GM12872 (cell line): ENCODE measurements at regions not wholly inside any gene's neighbourhood (a gene's known extent, or its start where the extent isn't known, plus 50 kb on each side); places are given as distances from the start of the nearest gene placed in this dataset.

Source experiments
- TF ChIP-seq, protein P1 (sequence below): IDR thresholded peaks from 3 replicates; pipeline ENCODE4 v1.5.1; 2011; ENCODE audit warnings: low read depth, mild to moderate bottlenecking, low read length, moderate library complexity; ENCODE audit not compliant: insufficient read depth

DNA sequence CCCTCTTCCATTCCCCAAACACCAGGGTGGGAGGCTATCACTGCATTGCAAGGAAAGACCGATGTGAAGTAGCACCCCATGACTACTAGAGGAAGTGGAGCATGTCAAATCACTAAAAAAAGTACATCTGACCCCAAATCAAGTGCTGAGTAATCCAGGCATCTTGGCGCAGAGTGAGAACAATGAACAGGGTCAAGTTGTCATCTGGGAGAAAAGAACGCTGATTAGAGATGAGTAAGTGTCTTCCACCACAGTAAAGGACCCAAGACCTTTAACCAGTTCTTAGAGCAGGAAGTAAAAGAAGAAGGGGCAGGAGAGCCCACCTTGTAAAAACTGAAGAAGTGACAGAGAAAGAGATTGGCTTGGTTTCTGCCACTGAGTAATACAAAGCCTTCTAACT, 75.0 kb upstream of the RAD23B start:
- TF ChIP-seq, protein P1, sequence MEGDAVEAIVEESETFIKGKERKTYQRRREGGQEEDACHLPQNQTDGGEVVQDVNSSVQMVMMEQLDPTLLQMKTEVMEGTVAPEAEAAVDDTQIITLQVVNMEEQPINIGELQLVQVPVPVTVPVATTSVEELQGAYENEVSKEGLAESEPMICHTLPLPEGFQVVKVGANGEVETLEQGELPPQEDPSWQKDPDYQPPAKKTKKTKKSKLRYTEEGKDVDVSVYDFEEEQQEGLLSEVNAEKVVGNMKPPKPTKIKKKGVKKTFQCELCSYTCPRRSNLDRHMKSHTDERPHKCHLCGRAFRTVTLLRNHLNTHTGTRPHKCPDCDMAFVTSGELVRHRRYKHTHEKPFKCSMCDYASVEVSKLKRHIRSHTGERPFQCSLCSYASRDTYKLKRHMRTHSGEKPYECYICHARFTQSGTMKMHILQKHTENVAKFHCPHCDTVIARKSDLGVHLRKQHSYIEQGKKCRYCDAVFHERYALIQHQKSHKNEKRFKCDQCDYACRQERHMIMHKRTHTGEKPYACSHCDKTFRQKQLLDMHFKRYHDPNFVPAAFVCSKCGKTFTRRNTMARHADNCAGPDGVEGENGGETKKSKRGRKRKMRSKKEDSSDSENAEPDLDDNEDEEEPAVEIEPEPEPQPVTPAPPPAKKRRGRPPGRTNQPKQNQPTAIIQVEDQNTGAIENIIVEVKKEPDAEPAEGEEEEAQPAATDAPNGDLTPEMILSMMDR = no peak

DNA sequence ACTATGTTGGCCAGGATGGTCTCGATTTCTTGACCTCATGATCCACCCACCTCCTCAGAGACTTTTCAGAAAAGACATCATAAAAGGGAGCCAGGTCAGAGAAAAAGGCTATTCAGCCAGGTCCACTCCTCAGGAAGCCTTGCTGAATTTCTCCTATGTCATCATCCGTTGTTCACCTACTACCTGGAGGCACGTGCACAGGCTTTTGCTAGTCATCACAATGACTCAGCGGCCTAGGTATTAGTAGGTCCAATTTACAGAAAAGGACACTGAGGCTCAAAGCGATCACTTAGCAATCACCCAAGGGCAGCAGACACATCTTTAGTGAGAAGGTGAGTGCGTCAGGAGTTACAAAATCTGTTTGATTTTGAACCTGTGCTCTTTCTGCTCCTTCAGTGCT, 72.3 kb upstream of the RAD23B start:
- TF ChIP-seq, protein P1 = no peak

DNA sequence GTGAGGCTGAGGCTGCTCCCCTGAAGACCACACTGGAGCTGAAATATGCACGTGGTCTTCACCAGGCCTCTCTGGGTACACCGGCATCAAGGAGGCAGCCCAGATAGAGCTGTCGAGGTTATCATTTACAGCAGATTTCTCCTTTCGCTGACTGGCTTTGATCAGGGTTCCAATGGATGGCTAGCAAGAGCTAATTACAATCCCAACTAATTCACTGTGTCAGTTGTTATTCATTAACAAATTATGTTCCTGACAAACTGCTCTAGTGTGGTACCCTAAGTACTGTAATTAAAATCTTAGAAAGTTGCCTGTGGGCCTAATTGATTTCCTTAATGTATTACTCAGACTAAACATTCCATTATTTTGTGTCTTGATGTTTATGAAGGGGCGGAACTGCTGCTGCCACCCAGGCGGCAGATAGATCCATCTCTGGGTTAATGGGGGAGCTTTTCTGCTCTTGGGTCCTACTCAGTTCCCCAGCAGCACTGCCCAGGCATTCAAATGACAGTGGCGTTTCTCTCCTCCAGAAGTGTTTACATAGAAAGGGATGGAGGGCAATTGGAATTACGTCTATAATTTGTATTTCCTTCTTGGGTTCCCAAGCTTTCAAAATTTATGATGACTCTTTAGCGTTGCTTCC, 71.7 kb upstream of the RAD23B start:
- TF ChIP-seq, protein P1 = no peak

DNA sequence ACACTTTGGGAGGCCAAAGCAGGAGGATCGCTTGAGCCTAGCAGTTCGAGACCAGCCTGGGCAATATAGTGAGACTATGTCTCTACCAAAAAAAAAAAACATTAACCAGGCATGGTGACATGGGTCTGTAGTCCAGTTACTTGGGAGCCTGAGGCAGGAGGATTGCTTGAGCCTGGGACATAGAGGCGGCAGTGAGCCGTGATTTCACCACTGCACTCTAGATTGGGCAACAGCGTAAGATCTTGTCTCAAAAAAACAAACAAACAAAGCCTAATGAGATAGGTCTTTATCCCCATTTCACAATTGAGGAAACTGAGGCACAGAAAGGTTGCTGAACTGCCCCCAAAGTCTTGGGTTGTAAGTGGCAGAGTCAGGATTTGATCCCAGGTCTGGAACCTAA, 70.5 kb upstream of the RAD23B start:
- TF ChIP-seq, protein P1 = no peak

DNA sequence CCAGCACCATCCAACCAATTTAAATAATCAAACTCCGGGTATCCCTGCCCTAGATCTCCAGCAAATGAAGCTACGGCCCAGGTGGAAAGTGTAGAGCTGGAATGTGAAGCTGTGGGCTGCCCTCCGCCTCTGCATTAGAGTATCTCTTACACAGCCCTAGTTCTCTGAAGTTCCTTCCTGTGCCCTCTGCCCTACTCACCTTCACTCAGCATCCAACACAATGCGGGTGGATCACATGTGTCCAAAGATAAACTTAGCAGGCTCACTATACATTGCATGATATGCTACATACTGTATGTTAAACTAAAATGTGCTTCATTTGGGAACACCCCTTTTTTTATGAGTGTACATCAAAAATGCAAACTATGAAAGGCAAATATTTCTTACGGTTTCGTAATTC, 70.0 kb upstream of the RAD23B start:
- TF ChIP-seq, protein P1 = no peak

DNA sequence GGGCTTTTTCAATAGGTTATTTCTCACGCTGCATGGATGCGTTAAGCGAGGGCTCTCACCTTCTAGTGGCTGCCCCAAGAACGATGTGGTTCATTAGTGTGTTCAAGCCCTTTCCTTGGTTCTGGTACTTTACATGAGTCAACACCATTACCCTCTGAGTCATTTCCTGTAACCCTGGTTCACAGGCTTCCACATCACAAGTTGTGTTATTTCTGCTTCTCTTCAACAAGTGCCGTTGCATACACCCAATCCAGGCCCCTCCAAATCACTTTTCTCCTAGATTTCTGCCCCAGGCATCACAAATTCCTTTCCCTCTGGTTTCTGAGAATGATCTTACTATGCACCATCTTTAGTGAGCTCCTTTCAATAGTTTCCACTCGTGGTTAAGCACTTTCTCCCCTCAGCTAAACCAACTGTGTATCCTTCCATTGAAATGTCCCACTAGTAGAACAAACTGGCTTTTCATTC, 69.5 kb upstream of the RAD23B start:
- TF ChIP-seq, protein P1 = no peak

DNA sequence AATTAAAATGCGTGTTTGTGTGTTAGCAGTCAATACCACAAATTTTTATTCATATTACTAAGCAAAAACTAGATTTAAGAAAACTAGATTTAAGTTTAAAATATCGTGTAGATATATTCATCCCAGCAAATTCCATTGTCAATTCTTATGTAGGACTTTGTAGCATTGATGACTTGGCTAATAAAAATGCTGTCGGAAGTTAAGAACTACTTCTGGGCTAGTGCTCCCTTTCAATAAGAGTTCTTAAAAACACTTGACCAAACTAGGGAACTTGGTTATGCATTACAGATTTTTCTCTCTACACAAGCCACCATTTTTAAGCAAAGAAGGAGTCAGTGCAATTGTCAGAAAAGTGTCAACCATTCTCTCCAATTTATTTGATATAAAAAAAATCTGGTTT, 68.7 kb upstream of the RAD23B start:
- TF ChIP-seq, protein P1 = no peak
